ENCODE measurements at regions not wholly inside any gene's neighbourhood (a gene's known extent, or its start where the extent isn't known, plus 50 kb on each side); places are given as distances from the start of the nearest gene placed in this dataset.

DNA sequence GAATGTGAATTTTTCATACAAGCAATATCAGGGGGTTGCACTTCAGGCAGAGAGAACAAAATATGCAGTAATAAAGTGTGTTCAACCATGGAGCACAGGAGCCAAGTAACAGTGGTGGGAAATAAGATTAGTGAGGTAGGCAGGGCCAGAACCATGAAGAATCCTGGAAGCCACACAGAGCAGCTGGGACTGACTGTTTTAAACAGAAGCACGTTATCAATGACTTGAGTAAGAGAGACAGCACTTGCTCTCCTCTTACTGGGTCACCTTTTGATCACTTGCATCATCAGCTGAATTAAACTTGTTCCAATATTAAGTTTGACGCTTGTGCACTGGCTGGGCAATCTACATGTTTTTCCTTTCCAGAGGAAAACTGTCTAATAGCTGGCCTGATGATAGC, 238.5 kb downstream of the TBX18 start:
- no peak for DNase-seq (ENCODE audit: low spot score)

DNA sequence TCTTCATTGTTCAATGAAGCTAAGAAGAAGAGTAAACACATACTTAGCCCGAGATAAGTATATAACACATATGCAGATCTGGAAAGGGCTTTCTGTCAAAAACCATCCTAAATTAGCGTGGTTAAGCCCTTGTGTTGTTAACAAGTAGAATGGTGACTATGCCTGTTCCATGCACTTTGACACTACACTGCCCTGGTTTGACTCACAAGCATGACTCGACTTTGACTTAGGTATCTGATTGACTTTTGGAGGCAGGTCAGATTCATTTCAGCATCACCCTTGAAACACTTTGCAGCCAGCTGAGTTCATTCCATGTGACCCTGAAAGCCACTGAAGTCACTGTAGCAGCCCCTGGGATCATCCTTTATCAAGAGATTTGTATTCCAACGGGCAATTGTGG, 239.8 kb downstream of the TBX18 start:
- no peak for DNase-seq (ENCODE audit: low spot score)

DNA sequence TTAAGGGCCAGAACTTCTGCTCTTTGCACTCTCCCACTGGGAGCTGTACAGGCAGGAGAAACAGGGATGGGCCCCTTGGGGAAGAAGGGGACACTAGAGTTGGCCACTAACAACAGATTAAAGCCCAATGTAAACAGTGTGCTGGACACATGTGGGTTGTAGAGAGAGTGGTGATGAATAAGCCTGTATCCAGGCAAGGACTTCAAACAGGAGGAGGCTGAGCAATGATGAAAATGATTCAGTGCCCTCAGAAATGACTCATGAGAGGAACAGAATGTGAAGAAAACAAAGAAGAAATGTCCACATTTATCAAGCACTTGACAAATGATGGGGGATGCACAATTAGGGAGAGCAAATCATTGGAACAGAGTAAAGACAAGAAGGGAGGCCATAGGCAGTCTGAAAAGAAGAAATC, 242.3 kb downstream of the TBX18 start:
- no peak for DNase-seq (ENCODE audit: low spot score)

DNA sequence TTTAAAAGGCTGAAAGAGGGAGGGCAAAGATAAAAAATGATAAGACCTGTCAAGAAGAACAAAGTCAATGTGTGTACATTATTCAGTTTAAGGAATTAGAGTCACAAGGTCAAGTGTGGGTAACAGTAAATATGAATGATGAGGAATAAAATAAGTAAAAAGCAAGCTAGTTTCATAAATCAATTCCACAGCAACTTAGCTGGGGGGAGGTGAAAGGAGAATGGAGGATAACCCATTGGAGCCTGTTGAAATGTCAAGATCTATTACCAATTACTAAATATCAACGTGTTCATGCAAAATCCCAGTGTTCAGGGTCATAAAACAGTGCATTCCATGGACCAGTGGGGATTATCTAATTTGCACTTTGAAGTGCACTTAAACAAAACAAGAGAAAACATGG, 242.9 kb downstream of the TBX18 start:
- DNase-seq (ENCODE audit: low spot score), result no peak

DNA sequence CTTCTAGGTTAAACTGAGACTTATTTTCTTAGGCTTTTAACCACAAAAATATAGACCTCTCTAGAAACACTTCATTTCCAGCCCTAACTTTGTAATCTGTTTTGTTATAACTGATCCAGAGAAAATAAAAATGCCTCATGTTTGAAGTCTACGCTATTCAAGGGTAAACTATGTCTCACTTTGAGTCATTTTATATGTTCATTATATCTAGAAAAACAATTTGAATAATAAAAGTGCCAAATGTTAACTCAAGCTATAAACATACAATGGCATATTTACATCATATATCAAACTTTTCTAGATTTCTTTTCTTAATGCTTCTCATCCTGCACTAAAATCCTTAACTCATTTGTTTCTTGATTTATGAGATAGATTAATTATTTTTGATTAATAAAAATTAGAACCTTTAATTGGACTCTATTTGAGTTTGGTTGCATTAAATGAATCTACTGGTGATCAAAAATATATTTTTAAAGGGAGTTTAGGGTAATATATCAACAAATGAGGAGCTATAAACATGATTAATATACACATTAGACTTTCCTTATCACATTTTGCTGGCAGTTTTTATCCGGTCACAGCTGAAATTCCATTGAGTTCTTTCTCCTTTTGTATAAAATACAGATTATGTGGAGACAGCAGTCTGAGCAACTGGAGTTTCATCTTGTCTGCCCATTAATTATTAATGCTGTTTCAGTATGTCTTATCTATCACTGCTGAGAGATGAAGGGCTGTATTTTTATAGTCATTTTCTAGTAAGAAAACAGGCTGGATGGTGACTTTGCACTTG, 246.5 kb downstream of the TBX18 start:
- no peak for DNase-seq (ENCODE audit: low spot score)

DNA sequence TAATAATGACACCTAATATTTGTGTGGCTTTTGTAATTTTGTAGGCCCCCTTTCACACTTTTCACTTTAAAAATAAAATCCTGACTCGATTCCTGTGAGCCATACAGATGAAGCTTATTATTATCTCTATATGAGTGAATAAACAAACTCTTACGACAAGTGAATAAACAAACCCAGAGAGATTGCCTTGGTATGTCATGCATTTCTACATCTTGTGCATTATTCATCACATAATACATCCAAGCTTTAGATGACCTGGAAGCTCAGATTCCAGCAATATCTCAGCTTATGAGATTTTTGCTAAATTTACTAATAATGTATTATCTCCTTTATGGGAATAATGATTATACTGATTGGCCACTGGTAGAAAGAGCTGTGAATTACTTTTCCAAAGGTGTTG, 248.2 kb downstream of the TBX18 start:
- no peak for DNase-seq (ENCODE audit: low spot score)

DNA sequence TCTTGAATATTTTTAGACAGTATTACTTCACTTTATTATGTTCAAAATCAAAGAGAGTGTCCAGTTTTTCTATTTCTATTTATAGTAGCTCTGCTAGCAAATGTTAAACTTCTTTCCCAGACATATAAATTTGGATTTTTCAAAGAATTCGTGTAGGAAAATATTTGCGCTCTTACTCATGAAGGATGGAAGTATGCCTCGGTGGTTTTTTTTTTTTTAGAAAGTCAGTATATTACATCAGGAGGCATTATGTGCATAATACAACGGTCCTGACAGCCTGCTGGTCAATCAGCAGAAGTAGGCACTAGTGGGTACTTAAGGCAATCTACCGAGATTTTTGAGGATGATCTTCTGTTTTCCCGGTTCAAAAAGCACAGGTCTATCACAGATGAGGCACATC, 249.3 kb downstream of the TBX18 start:
- DNase-seq (ENCODE audit: low spot score), result no peak

DNA sequence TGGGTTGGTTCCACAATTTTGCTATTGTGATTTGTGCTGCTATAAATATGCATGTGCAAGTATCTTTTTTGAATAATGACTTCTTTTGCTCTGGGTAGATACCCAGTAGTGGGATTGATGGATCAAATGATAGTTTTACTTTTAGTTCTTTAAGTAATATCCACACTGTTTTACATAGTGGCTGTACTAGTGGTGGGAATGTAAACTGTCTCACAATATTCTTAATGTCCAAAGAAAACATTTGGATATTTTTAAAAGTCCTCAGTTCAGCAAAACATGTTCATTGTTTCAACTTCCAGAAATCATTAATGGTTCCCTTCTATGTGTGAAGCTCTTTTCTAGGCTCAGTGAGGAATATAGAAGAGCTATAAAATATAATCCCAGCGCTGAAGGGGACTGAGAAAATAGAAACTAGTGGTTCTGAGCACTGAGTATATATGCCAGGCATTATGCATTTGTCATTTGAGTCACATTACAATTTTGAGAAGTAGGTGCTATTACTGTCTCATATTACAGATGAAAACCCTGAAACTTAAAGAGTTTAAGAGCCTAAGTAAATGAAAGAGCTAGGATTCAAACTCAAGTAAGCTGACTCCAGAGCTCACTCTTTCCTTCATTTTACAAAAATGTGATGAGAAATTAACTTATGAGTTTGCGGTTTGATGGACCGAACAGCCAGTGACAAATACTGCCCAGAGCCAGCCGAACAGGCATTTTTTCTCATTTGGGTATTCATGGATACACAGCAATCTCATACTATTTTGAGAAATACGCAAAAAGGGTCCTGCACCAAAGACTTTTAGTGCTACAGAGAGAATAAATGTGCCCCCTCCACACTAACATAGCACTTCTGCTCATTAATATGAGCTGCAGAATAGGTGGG, 250.1 kb downstream of the TBX18 start:
- no peak for DNase-seq (ENCODE audit: low spot score)

DNA sequence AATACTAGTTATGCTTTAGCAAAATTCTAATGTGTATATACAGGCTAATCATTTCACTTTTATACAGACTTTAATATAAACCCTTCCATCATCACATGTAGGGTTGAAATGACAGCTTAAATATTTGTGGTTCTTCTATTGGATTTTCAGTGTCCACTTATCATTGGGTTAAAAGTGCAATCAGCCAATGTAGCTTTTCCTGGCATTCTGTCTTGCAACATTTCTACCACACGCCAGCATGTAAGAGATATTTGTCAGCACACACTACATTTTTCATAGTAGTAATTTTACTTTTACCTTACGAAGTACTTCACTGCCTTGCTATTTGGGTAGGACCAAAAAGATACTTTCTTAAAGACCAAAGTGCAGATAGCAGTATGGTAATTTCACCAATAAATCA, 252.0 kb downstream of the TBX18 start:
- no peak for DNase-seq (ENCODE audit: low spot score)

DNA sequence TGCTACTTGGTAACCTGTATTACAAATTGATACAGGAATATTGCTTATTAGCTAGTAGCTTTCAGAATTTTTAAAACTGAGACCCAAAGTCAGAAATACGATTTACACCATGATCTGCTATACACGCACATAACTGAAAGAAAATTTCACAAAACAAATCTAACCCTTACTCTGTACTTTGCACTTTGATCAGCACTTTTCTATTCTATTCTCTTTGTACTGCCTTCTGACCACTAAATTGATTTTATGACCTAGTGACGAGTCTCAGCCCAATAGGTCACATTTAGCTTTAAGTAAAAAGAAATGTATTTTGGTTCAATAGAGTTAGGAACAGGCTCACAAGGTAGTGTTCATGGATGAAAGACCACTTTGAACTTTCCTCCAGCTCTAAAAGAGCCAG, 252.5 kb downstream of the TBX18 start:
- DNase-seq (ENCODE audit: low spot score), result no peak

DNA sequence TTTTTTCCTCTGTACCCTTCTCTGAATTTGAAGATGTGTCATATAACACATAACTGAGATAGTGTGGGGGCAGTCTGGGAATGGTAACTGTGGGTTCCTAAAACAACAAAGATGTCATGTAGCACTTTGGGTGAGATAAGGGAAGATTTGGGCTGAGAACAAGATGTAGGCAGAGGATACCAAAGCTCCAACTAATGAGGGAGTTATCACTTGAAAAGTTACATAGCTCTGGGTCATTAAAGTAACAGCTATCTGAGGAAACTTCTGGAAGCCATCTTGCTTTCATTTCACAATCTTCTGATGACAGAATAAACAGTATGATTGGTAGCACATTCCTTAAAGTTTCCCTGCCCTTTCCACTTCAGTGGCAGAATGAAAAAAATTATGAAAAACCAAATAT, 255.4 kb downstream of the TBX18 start:
- DNase-seq (ENCODE audit: low spot score), result no peak

DNA sequence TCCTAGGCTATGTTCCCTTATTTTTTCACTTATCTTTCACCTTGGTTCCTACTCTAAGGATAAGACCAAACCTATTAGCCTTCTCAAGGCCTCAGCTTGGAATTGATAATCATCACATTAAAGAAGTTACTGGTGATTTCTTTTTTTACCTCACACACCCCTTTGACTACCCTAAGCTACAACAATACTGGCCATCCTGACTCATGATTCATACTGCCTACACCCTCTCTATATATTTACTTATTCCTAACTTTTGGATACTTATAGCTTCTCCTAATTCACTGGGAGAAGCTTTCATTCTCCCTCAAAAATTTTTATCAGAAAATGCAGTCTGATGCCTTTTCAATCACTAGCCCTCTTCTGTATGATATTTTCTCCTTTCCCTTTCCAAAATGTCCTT, 256.1 kb downstream of the TBX18 start:
- DNase-seq (ENCODE audit: low spot score), result no peak

DNA sequence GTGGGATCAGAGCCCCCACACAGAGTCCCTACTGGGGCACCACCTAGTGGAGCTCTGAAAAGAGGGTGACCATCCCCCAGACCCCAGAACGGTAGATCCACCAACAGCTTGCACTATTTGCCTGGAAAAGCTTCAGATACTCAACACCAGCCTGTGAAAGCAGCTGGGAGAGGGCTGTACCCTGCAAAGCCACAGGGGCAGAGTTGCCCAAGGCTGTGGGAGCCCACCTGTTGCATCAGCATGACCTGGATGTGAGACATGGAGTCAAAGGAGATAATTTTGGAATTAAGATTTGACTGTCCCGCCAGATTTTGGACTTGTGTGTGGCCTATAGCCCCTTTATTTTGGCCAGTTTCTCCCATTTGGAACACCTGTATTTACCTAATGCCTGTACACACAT, 260.4 kb downstream of the TBX18 start:
- no peak for DNase-seq (ENCODE audit: low spot score)

DNA sequence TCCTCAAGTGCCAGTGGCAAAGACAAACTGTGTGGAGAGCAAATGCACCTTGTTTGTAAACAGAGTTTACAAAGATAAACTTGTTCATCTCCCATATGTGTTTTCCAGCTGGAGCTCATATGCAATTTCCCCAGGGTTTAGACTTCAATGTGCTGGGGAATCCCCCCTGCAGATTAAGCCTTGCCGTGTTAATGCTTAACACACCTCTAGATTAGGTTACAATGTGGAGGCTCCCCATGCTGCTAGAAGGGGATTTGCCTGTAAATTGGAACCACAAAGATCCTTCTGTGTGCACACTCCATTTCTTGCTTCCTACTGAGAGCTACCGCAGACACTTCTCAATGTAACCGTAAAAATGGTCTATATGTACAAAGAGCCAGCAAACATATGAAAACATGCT, 263.1 kb downstream of the TBX18 start:
- DNase-seq (ENCODE audit: low spot score), result no peak

DNA sequence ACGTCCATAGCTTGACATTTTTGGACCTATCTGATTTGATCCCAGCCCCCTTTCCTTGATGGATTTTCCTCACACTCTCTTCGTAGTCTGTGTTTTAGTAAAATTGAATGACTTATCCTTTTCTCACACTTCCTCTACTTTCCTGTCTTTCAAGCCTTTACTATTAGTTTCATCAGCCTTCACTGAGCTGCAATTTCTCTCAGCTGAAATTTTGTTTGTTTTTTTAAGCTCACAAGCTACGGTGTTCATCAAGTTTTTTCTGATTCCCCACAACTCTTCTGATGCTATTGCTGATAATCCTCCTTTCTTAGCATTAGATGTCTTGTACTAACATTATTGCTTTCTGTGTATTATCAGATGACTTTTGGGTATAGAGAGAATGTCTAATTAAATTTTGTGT, 263.7 kb downstream of the TBX18 start:
- no peak for DNase-seq (ENCODE audit: low spot score)

DNA sequence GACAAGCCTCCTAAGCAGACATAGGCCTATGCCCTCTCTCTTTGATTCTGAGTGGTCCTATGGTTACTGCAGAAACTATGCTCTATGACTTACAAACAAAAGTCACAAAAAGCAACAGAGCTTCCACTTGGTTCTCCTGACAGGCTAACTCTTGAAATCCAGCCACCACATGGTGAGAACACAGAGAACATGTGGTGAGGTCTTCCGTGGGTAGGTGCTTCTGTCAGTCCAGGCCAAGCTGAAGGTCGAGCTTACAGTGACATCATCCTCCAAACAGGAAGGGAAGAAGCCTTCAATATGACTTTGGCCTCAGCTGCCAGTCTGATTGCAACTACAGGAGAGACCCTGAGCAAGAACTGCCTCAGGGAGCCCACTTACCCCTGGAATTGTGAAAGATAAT, 265.5 kb downstream of the TBX18 start:
- DNase-seq (ENCODE audit: low spot score), result no peak

DNA sequence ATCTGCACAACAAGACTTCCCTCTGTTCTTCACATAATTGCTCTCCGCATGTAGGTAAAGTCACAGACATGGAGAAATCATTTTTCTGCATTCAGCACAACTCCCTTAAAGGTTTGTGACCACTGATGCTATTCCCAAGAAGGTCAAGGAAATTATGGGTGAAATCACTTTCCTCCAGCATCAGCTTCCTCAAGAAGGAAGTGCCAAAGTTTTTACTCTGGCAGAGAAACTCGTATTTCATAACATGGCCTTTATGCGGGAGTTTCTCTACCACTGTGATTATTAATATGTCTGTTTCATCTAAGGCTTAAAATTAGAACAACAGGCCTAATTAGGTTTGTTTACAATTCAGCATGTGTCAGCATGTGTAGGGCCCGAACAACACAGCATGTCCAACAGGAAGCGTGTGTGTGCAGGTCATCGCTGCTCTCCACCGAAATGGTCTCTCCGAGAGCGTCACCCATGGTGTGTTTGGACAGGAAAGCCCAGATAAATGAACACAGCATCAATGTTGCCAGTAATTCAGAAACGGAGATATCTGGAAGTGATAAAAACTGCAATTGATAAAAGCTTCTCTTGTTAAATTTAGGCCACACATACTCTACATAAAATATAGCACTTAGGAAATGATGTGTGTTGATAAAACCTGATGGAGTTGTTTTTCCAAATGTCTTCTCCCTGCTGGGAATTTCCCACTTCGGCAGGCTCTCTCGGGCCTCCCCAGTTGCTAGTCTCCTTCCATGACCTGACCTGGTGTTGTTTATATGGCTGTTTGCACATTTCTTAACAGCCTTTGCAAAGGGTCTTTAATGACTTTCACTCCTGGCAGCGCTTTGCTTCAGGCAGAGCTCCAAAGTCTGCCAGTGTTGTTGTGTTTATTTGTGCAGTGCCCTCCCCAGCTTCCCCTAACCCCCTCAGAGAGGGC, 265.1 kb upstream of the CEP162 start:
- DNase-seq (ENCODE audit: low spot score), result peak; percentile 44

DNA sequence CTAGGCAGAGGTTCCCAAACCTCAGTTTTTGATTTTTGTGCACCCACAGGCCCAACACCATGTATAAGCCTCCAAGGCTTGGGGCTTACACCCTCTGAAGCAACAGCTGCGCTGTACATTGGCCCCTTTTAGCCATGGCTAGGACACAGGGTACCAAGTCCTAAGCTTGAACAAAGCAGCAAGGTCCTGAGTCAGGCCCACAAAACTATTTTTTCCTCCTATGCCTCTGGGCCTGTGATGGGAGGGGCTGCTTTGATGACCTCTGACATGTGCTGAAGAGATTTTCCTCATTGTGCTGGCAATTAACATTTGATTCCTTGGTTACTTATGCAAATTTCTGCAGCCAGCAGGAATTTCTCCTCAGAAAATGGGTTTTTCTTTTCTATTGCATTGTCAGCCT, 262.2 kb upstream of the CEP162 start:
- DNase-seq (ENCODE audit: low spot score), result no peak

DNA sequence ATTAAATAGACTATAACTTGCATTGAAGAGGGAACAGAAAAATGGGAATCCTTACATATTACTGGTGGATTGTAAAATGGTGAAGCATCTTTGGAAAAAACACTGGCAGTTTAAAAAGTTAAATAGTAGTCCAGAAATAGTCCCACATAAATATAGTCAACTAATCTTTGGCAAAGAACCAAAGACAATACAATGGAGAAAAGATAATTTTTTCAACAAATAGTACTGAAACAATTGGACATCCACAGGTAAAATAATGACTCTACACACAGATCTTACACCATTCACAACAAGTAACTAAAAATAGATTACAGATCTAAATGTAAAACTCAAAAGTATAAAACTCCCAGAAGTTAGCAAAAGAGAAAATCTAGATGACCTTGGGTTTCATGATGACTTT, 259.1 kb upstream of the CEP162 start:
- DNase-seq (ENCODE audit: low spot score), result no peak

DNA sequence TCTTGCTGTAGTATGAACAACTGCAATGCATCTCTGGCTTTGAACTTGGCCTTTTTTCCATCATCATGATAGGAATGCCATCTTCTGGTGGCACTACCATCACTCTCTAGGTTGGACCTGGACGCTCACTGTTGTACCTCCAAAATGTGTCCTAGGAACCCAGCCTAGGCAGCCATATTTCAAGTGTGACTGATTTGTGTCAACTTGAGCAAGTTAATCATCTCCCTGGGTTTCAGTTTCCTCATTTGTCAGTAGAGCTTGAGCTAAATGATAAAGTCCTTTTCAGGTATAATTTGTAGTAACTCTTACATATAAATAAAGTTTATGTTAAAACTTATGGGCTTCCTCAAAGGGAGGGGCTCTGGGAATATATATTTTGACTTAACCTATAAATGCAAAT, 241.7 kb upstream of the CEP162 start:
- DNase-seq (ENCODE audit: low spot score), result no peak

DNA sequence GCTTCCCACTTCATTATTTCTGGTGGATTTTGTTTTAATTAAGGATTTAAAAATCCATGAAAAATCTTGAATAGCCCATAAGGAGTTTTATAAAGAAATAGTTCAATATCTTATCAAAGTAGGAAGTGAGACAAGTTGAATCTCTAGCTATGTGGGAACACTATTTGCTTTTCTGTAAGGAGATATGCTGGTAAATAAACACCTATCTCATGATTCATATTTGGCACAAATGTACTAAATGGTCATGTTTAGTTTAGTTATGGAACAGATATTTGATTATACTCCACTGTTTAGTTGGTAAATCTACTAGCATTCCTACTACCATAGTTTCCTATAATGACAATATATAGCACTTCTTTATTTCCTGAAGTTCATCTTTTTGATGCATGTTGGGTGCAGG, 239.9 kb upstream of the CEP162 start:
- no peak for DNase-seq (ENCODE audit: low spot score)

DNA sequence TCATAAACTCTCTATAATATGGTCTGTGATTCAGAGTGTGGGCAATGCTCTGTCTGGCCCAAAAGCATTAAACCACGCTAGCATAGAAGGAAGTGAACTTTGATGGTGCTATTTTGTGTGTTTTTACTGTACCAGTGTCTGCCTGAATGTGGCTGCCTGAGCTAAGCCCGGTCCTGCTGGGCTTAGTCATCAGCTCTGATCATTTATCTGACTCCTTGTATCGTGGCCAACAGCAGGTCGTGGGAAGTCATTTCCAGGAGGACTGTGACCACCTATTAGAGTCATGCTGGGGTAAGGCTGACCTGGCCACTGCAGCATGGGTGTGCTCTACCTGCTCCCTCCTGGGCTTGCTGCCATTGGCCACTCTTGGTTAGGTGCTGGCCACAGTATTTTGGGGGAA, 239.1 kb upstream of the CEP162 start:
- no peak for DNase-seq (ENCODE audit: low spot score)

DNA sequence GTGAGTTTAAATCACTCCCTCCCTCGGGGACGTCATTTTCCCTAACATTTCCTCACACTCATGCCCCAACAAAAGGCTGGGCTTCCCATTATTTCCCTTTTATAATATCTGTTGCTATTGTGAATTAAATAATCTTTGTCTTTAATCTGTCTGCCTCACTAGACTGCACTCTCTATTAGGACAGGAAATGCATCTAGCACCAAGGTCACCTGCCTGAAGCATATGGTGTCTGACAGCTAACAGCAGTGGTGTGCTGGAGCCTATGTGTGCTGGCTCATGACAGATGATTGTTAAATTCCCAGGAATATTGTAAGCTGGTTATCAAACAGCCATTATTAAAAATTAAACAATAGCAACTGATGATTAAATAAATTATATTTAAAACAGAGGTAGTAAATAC, 237.0 kb upstream of the CEP162 start:
- no peak for DNase-seq (ENCODE audit: low spot score)
